ACC112 (cell line): ENCODE measurements at regions not wholly inside any gene's neighbourhood (a gene's known extent, or its start where the extent isn't known, plus 50 kb on each side); places are given as distances from the start of the nearest gene placed in this dataset.
A peak's percentile ranks its signal among the peaks of the same experiment; 100 is the strongest.

Experiments used
- H2AFZ ChIP-seq: fragments of 200-600 bp; sonication (generic); one replicate; pipeline ENCODE4 v1.6.0; 2017; ENCODE audit warnings: antibody characterized with exemption, low read length; ENCODE audit not compliant: unreplicated experiment
- H3K27ac ChIP-seq: fragments of 200-600 bp; sonication (generic); 2 replicates; pipeline ENCODE4 v1.5.1; 2014; ENCODE audit warnings: low read depth, mild to moderate bottlenecking, antibody characterized with exemption, low read length, moderate library complexity
- H3K27me3 ChIP-seq: fragments of 200-600 bp; sonication (generic); 2 replicates; pipeline ENCODE4 v1.6.1; 2014; ENCODE audit warnings: mild to moderate bottlenecking, antibody characterized with exemption, low read length, moderate library complexity, mixed read lengths; ENCODE audit not compliant: insufficient read depth
- H3K36me3 ChIP-seq: fragments of 200-600 bp; sonication (generic); 2 replicates; pipeline ENCODE4 v1.6.1; 2016; ENCODE audit warnings: mild to moderate bottlenecking, antibody characterized with exemption, low read length, moderate library complexity, mixed read lengths; ENCODE audit not compliant: insufficient read depth
- H3K4me1 ChIP-seq: fragments of 200-600 bp; sonication (generic); one replicate; pipeline ENCODE4 v1.6.1; 2016; ENCODE audit warnings: low read length, mixed read lengths; ENCODE audit not compliant: insufficient read depth, unreplicated experiment, control insufficient read depth
- H3K4me3 ChIP-seq: fragments of 200-600 bp; sonication (generic); 2 replicates; pipeline ENCODE4 v1.5.1; 2014; ENCODE audit warnings: mild to moderate bottlenecking, low read depth, low read length
- H3K79me2 ChIP-seq: fragments of 200-600 bp; sonication (generic); one replicate; pipeline ENCODE4 v1.6.0; 2016; ENCODE audit warnings: low read length; ENCODE audit not compliant: control insufficient read depth, unreplicated experiment, insufficient read depth

GRCh38 chr6:140256248-140256647 is 881.8 kb upstream of the CITED2 start:
- no peak overlapping the region for H2AFZ ChIP-seq
- no peaks in the 10 kb centered on the region for H3K36me3 ChIP-seq
- H3K4me1 ChIP-seq: no peaks in the 10 kb centered on the region
- H3K27ac ChIP-seq: no peak overlapping the region
- no peaks in the 10 kb centered on the region for H3K27me3 ChIP-seq
- no peaks in the 10 kb centered on the region for H3K79me2 ChIP-seq
- H3K4me3 ChIP-seq: no peak overlapping the region

- Histone ChIP-seq H3K36me3 (no peaks in the 10 kb centered on the region), H3K4me1 (no peaks in the 10 kb centered on the region), H3K4me3 (no peak overlapping the region), H2AFZ (no peak overlapping the region), H3K27me3 (no peaks in the 10 kb centered on the region), H3K79me2 (no peaks in the 10 kb centered on the region), H3K27ac (no peak overlapping the region)
Observed at GRCh38 chr6:140253096-140253495, 878.6 kb upstream of the CITED2 start.

GRCh38 chr6:140252099-140252498 is 877.7 kb upstream of the CITED2 start:
- Histone ChIP-seq H3K27me3 (no peaks in the 10 kb centered on the region), H3K4me1 (no peaks in the 10 kb centered on the region), H3K36me3 (no peaks in the 10 kb centered on the region), H3K27ac (no peak overlapping the region), H2AFZ (no peak overlapping the region), H3K79me2 (no peaks in the 10 kb centered on the region), H3K4me3 (no peak overlapping the region)

GRCh38 chr6:140245296-140246040 is 871.0 kb upstream of the CITED2 start:
- Histone ChIP-seq H2AFZ (no peak overlapping the region), H3K27ac (no peak overlapping the region), H3K4me1 (no peaks in the 10 kb centered on the region), H3K27me3 (no peaks in the 10 kb centered on the region), H3K4me3 (no peak overlapping the region), H3K36me3 (no peaks in the 10 kb centered on the region), H3K79me2 (no peaks in the 10 kb centered on the region)

- no peaks in the 10 kb centered on the region for H3K79me2 ChIP-seq
- H2AFZ ChIP-seq: no peak overlapping the region
- H3K4me3 ChIP-seq: no peak overlapping the region
- no peaks in the 10 kb centered on the region for H3K27me3 ChIP-seq
- no peaks in the 10 kb centered on the region for H3K36me3 ChIP-seq
- no peak overlapping the region for H3K27ac ChIP-seq
- H3K4me1 ChIP-seq: no peaks in the 10 kb centered on the region
Observed at GRCh38 chr6:140237251-140237650, 862.8 kb upstream of the CITED2 start.

- H3K27ac ChIP-seq: no peak overlapping the region
- H3K36me3 ChIP-seq: no peaks in the 10 kb centered on the region
- H3K4me1 ChIP-seq: no peaks in the 10 kb centered on the region
- no peaks in the 10 kb centered on the region for H3K27me3 ChIP-seq
- no peak overlapping the region for H3K4me3 ChIP-seq
- H3K79me2 ChIP-seq: no peaks in the 10 kb centered on the region
- no peak overlapping the region for H2AFZ ChIP-seq
Observed at GRCh38 chr6:140236732-140237131, 862.3 kb upstream of the CITED2 start.

GRCh38 chr6:140230282-140230681 is 855.8 kb upstream of the CITED2 start:
- Histone ChIP-seq H3K36me3 (no peaks in the 10 kb centered on the region), H3K27ac (no peak overlapping the region), H3K79me2 (no peaks in the 10 kb centered on the region), H3K27me3 (no peaks in the 10 kb centered on the region), H3K4me3 (no peak overlapping the region), H3K4me1 (peaks cover 12% of the 10 kb centered on the region), H2AFZ (no peak overlapping the region)

GRCh38 chr6:140228491-140228890 is 854.0 kb upstream of the CITED2 start:
- no peaks in the 10 kb centered on the region for H3K36me3 ChIP-seq
- no peak overlapping the region for H3K4me3 ChIP-seq
- no peaks in the 10 kb centered on the region for H3K79me2 ChIP-seq
- H3K27ac ChIP-seq: no peak overlapping the region
- no peaks in the 10 kb centered on the region for H3K27me3 ChIP-seq
- H2AFZ ChIP-seq: no peak overlapping the region
- H3K4me1 ChIP-seq: peaks cover 13% of the 10 kb centered on the region

GRCh38 chr6:140226637-140227036 is 852.2 kb upstream of the CITED2 start:
- Histone ChIP-seq H3K4me1 (peaks cover 13% of the 10 kb centered on the region), H3K79me2 (no peaks in the 10 kb centered on the region), H3K27ac (no peak overlapping the region), H2AFZ (no peak overlapping the region), H3K27me3 (no peaks in the 10 kb centered on the region), H3K4me3 (no peak overlapping the region), H3K36me3 (no peaks in the 10 kb centered on the region)

GRCh38 chr6:140225701-140226436 is 851.4 kb upstream of the CITED2 start:
- Histone ChIP-seq H3K4me3 (no peak overlapping the region), H3K27me3 (no peaks in the 10 kb centered on the region), H3K27ac (peak overlapping the region; percentile 30), H3K4me1 (peaks cover 13% of the 10 kb centered on the region), H3K79me2 (no peaks in the 10 kb centered on the region), H2AFZ (peak overlapping the region; percentile 72), H3K36me3 (no peaks in the 10 kb centered on the region)

GRCh38 chr6:140217283-140217682 is 842.8 kb upstream of the CITED2 start:
- Histone ChIP-seq H3K27me3 (no peaks in the 10 kb centered on the region), H2AFZ (no peak overlapping the region), H3K4me1 (no peaks in the 10 kb centered on the region), H3K36me3 (peaks cover 2% of the 10 kb centered on the region; the same call in 1 of the 2 replicates), H3K27ac (no peak overlapping the region), H3K4me3 (no peak overlapping the region), H3K79me2 (no peaks in the 10 kb centered on the region)
